ENCODE measurements at regions not wholly inside any gene's neighbourhood (a gene's known extent, or its start where the extent isn't known, plus 50 kb on each side); places are given as distances from the start of the nearest gene placed in this dataset.

- Histone ChIP-seq H3K9ac (ENCODE audit: insufficient read depth, low read length, poor library complexity, severe bottlenecking) (no peak overlapping the region), H3K27ac (ENCODE audit: low read depth in 1 of 2, low read length in 2 of 2) (no peak overlapping the region), H3K79me2 (ENCODE audit: insufficient read depth, low read length) (no peaks in the 10 kb centered on the region), H3K9me3 (replicated peaks in 1 of 2; ENCODE audit: control insufficient read depth in 1 of 2, insufficient read depth in 1 of 2, low read length in 2 of 2) (peaks cover 0 to 8% of the 10 kb centered on the region in 2 donors), H4K20me1 (ENCODE audit: insufficient read depth, low read length) (no peaks in the 10 kb centered on the region), H3K27me3 (ENCODE audit: control insufficient read depth in 2 of 2, insufficient read depth in 2 of 2, low read length in 2 of 2) (no peaks in the 10 kb centered on the region), H3K4me1 (ENCODE audit: control insufficient read depth in 1 of 2, insufficient read depth in 2 of 2, low read length in 2 of 2) (no peaks in the 10 kb centered on the region), H2AFZ (ENCODE audit: insufficient read depth, low read depth, low read length, poor library complexity, severe bottlenecking) (no peak overlapping the region), H3K4me2 (replicated peaks; ENCODE audit: extremely low read depth, low read length, poor library complexity, severe bottlenecking) (no peak overlapping the region), H3K36me3 (replicated peaks in 1 of 2; ENCODE audit: control insufficient read depth in 1 of 2, insufficient read depth in 2 of 2, low read length in 2 of 2) (no peaks in the 10 kb centered on the region), H3K4me3 (replicated peaks in 1 of 3; ENCODE audit: low read depth in 2 of 3, low read length in 3 of 3) (no peak overlapping the region)
- no peak for DNase-seq
- Mint-ChIP-seq H3K27me3 (ENCODE audit: low read depth in 3 of 3) (no peaks in the 10 kb centered on the region), H3K9me3 (peaks cover 0 to 7% (median 2%) of the 10 kb centered on the region in 7 donors), H3K36me3 (no peaks in the 10 kb centered on the region), H3K4me3 (no peak overlapping the region), H3K27ac (no peak overlapping the region), H3K4me1 (no peaks in the 10 kb centered on the region)
- 70% methylated on average over 2 of the region's 4 CpGs for WGBS (ENCODE audit: insufficient coverage)
- intact Hi-C loops (cut with micrococcal nuclease) = no loop called here
- no peak for TF ChIP-seq CTCF (IDR thresholded peaks at IDR 0.05)
These were observed 406.6 kb upstream of the FAT3 start for GRCh38 chr11:91817996-91818395.

GRCh38 chr11:91813263-91813662 is 411.4 kb upstream of the FAT3 start:
- Mint-ChIP-seq H3K4me3 (no peak overlapping the region), H3K9me3 (peaks cover 0 to 8% (median 2%) of the 10 kb centered on the region in 7 donors), H3K27ac (no peak overlapping the region), H3K4me1 (no peaks in the 10 kb centered on the region), H3K27me3 (ENCODE audit: low read depth in 3 of 3) (no peaks in the 10 kb centered on the region), H3K36me3 (no peaks in the 10 kb centered on the region)
- no peak overlapping the region for H3K27ac ChIP-seq (ENCODE audit: low read depth in 1 of 2, low read length in 2 of 2)
- H3K4me2 ChIP-seq (replicated peaks; ENCODE audit: extremely low read depth, low read length, poor library complexity, severe bottlenecking) = no peak overlapping the region
- H3K79me2 ChIP-seq (ENCODE audit: insufficient read depth, low read length) = no peaks in the 10 kb centered on the region
- H4K20me1 ChIP-seq (ENCODE audit: insufficient read depth, low read length) = no peaks in the 10 kb centered on the region
- no peaks in the 10 kb centered on the region for H3K36me3 ChIP-seq (replicated peaks in 1 of 2; ENCODE audit: control insufficient read depth in 1 of 2, insufficient read depth in 2 of 2, low read length in 2 of 2)
- no peaks in the 10 kb centered on the region for H3K4me1 ChIP-seq (ENCODE audit: control insufficient read depth in 1 of 2, insufficient read depth in 2 of 2, low read length in 2 of 2)
- DNase-seq = no peak
- TF ChIP-seq CTCF (IDR thresholded peaks at IDR 0.05) = no peak
- no peaks in the 10 kb centered on the region for H3K27me3 ChIP-seq (ENCODE audit: control insufficient read depth in 2 of 2, insufficient read depth in 2 of 2, low read length in 2 of 2)
- H3K4me3 ChIP-seq (replicated peaks in 1 of 3; ENCODE audit: low read depth in 2 of 3, low read length in 3 of 3) = no peak overlapping the region
- H2AFZ ChIP-seq (ENCODE audit: insufficient read depth, low read depth, low read length, poor library complexity, severe bottlenecking) = no peak overlapping the region
- intact Hi-C loops (cut with micrococcal nuclease) = no loop called here
- H3K9me3 ChIP-seq (replicated peaks in 1 of 2; ENCODE audit: control insufficient read depth in 1 of 2, insufficient read depth in 1 of 2, low read length in 2 of 2) = peaks cover 0 to 12% of the 10 kb centered on the region in 2 donors
- no peak overlapping the region for H3K9ac ChIP-seq (ENCODE audit: insufficient read depth, low read length, poor library complexity, severe bottlenecking)

All from CD14-positive monocyte (primary cell).